ENCODE measurements at regions not wholly inside any gene's neighbourhood (a gene's known extent, or its start where the extent isn't known, plus 50 kb on each side); places are given as distances from the start of the nearest gene placed in this dataset.
A peak's percentile ranks its signal among the peaks of the same experiment; 100 is the strongest.

- no peaks in the 10 kb centered on the region for H3K9me3 ChIP-seq (ENCODE audit: control insufficient read depth in 4 of 4, low read length in 3 of 4)
- WGBS, result 67% methylated on average over 6 of the region's 6 CpGs
- H3K27me3 ChIP-seq (ENCODE audit: control insufficient read depth in 4 of 4, insufficient read depth in 4 of 4, low read length in 3 of 4), result no peaks in the 10 kb centered on the region
- H3K4me3 ChIP-seq (ENCODE audit: low read depth in 1 of 3, low read length in 3 of 3), result no peak overlapping the region
- no peaks in the 10 kb centered on the region for H3K36me3 ChIP-seq (ENCODE audit: control insufficient read depth in 4 of 4, insufficient read depth in 3 of 4, low read depth in 1 of 4, low read length in 3 of 4)
- H3K27ac ChIP-seq (ENCODE audit: low read depth in 1 of 2, low read length in 2 of 2), result peak overlapping the region; percentile 58
- TF ChIP-seq YY1 (IDR thresholded peaks at IDR 0.05) (no peak), MAX (IDR thresholded peaks at IDR 0.05) (no peak), EGR1 (IDR thresholded peaks at IDR 0.05; ENCODE audit: low read depth in 2 of 2) (no peak), HNF4A (conservative IDR thresholded peaks at IDR 0.05) (no peak), NR2F2 (IDR thresholded peaks at IDR 0.05) (no peak), GABPA (IDR thresholded peaks at IDR 0.05 in 1 of 2, conservative IDR thresholded peaks at IDR 0.05 in 1 of 2) (no peak), CTCF (IDR thresholded peaks at IDR 0.05; ENCODE audit: low read depth, low read length, missing input control) (no peak), ZBTB33 (IDR thresholded peaks at IDR 0.05) (no peak), RAD21 (IDR thresholded peaks at IDR 0.05) (no peak)
- no peak overlapping the region for H3K9ac ChIP-seq (ENCODE audit: low read depth in 1 of 2, low read length in 2 of 2)
- peaks cover 4 to 17% (median 14%) of the 10 kb centered on the region in 4 donors for H3K4me1 ChIP-seq (ENCODE audit: control insufficient read depth in 4 of 4, insufficient read depth in 4 of 4, low read length in 3 of 4)
- no peak for DNase-seq (ENCODE audit: low spot score)
Observed at GRCh38 chr1:178643831-178644230, 81.2 kb upstream of the RALGPS2 start.

- DNase-seq (ENCODE audit: low spot score), result peak; percentile 48
- no peaks in the 10 kb centered on the region for H3K9me3 ChIP-seq (ENCODE audit: control insufficient read depth in 4 of 4, low read length in 3 of 4)
- no peak overlapping the region for H3K4me3 ChIP-seq (ENCODE audit: low read depth in 1 of 3, low read length in 3 of 3)
- H3K9ac ChIP-seq (ENCODE audit: low read depth in 1 of 2, low read length in 2 of 2), result no peak overlapping the region
- H3K36me3 ChIP-seq (ENCODE audit: control insufficient read depth in 4 of 4, insufficient read depth in 3 of 4, low read depth in 1 of 4, low read length in 3 of 4), result no peaks in the 10 kb centered on the region
- H3K27me3 ChIP-seq (ENCODE audit: control insufficient read depth in 4 of 4, insufficient read depth in 4 of 4, low read length in 3 of 4), result no peaks in the 10 kb centered on the region
- H3K27ac ChIP-seq (ENCODE audit: low read depth in 1 of 2, low read length in 2 of 2), result peak overlapping the region; percentile 58
- peaks cover 4 to 17% (median 14%) of the 10 kb centered on the region in 4 donors for H3K4me1 ChIP-seq (ENCODE audit: control insufficient read depth in 4 of 4, insufficient read depth in 4 of 4, low read length in 3 of 4)
- 23% methylated on average over 4 of the region's 4 CpGs for WGBS
- TF ChIP-seq RXRA (IDR thresholded peaks at IDR 0.05) (peak in 1 of 2 donors; percentile 38), ATF3 (IDR thresholded peaks at IDR 0.05) (peak; percentile 7), ZBTB33 (IDR thresholded peaks at IDR 0.05) (no peak), CTCF (IDR thresholded peaks at IDR 0.05; ENCODE audit: low read depth, low read length, missing input control) (no peak), REST (IDR thresholded peaks at IDR 0.05) (no peak), NR2F2 (IDR thresholded peaks at IDR 0.05) (peak; percentile 75), RAD21 (IDR thresholded peaks at IDR 0.05) (peak; percentile 51 to 52), GABPA (IDR thresholded peaks at IDR 0.05 in 1 of 2, conservative IDR thresholded peaks at IDR 0.05 in 1 of 2) (no peak), TAF1 (conservative IDR thresholded peaks at IDR 0.05) (no peak), FOXA1 (IDR thresholded peaks at IDR 0.05) (no peak), YY1 (IDR thresholded peaks at IDR 0.05) (peak; percentile 45), MAX (IDR thresholded peaks at IDR 0.05) (peak; percentile 42), FOXA2 (IDR thresholded peaks at IDR 0.05) (no peak), JUND (IDR thresholded peaks at IDR 0.05) (no peak), HNF4A (conservative IDR thresholded peaks at IDR 0.05) (peak; percentile 68), EGR1 (IDR thresholded peaks at IDR 0.05; ENCODE audit: low read depth in 2 of 2) (no peak), SP1 (IDR thresholded peaks at IDR 0.05) (peak; percentile 41)
Observed at GRCh38 chr1:178644308-178645120, 80.5 kb upstream of the RALGPS2 start.
